H1 (cell line): ENCODE measurements at regions not wholly inside any gene's neighbourhood (a gene's known extent, or its start where the extent isn't known, plus 50 kb on each side); places are given as distances from the start of the nearest gene placed in this dataset.

ENCODE experiments used
- ATF2 ChIP-seq: IDR thresholded peaks from 2 replicates; pipeline ENCODE4 v1.6.1; 2012; ENCODE audit warnings: low read length, inconsistent platforms
- BCL11A ChIP-seq, 2 experiments: IDR thresholded peaks; one replicate each; pipeline ENCODE4 v1.6.1; 2011; ENCODE audit warnings: low read depth in 2 of 2, low read length in 2 of 2, mild to moderate bottlenecking in 2 of 2
- GABPA ChIP-seq: IDR thresholded peaks from 2 replicates; pipeline ENCODE4 v1.6.1; 2011; ENCODE audit warnings: mild to moderate bottlenecking, low read length, moderate library complexity, borderline replicate concordance; ENCODE audit not compliant: insufficient read depth
- JUND ChIP-seq: IDR thresholded peaks from 2 replicates; pipeline ENCODE4 v1.6.1; 2011; ENCODE audit warnings: mild to moderate bottlenecking, improper control_type of control experiment, low read length
- RFX5 ChIP-seq: IDR thresholded peaks from 2 replicates; pipeline ENCODE4 v1.6.1; 2011; ENCODE audit warnings: low read depth, low read length, improper control_type of control experiment, borderline replicate concordance
- SP1 ChIP-seq: IDR thresholded peaks from 2 replicates; pipeline ENCODE4 v1.6.1; 2011; ENCODE audit warnings: low read depth, low read length
- TEAD4 ChIP-seq: IDR thresholded peaks from 2 replicates; pipeline ENCODE4 v1.6.1; 2012; ENCODE audit warnings: low read depth, low read length, inconsistent platforms, mixed read lengths

- TF ChIP-seq JUND (no peak), RFX5 (no peak), ATF2 (no peak), SP1 (no peak), GABPA (no peak), TEAD4 (no peak), BCL11A (IDR thresholded peaks at IDR 0.05; ENCODE audit: low read depth in 2 of 2, low read length in 2 of 2) (no peak)
- TF ChIP-seq, all 59 proteins: peak for 0
These were observed 1090.2 kb downstream of the BCL11B start (continued) for GRCh38 chr14:98181768-98182167.
